Stimulated activated CD8-positive, alpha-beta memory T cell treated with anti-CD3 and anti-CD28 coated beads, Interleukin-2, amount 100 ng/mL, for 48 hours (primary cell): ENCODE measurements at regions not wholly inside any gene's neighbourhood (a gene's known extent, or its start where the extent isn't known, plus 50 kb on each side); places are given as distances from the start of the nearest gene placed in this dataset.

ENCODE experiments used
- DNase-seq, 2 donors: peaks; one replicate each; pipeline ENCODE4 v3.0.0-alpha.2; 2020; ENCODE audit warnings: low read depth in 2 of 2

- DNase-seq: no peak
These were observed 742.9 kb upstream of the DDX18 start for GRCh38 chr2:117071556-117072102.

- no peak for DNase-seq
These were observed 739.7 kb upstream of the DDX18 start for GRCh38 chr2:117074756-117075155.

GRCh38 chr2:117085256-117085655, 729.2 kb upstream of the DDX18 start:
- DNase-seq: no peak

- no peak for DNase-seq
These were observed 728.8 kb upstream of the DDX18 start for GRCh38 chr2:117085737-117086136.

GRCh38 chr2:117086174-117086942, 728.1 kb upstream of the DDX18 start:
- DNase-seq: no peak

GRCh38 chr2:117086943-117087250, 727.6 kb upstream of the DDX18 start:
- DNase-seq: no peak

- no peak for DNase-seq
These were observed 726.8 kb upstream of the DDX18 start for GRCh38 chr2:117087535-117088291.

- no peak for DNase-seq
These were observed 723.3 kb upstream of the DDX18 start for GRCh38 chr2:117091041-117091837.

GRCh38 chr2:117101613-117102012, 712.9 kb upstream of the DDX18 start:
- no peak for DNase-seq

GRCh38 chr2:117108741-117109267, 705.7 kb upstream of the DDX18 start:
- no peak for DNase-seq

GRCh38 chr2:117118994-117119393, 695.5 kb upstream of the DDX18 start:
- no peak for DNase-seq

- no peak for DNase-seq
These were observed 691.1 kb upstream of the DDX18 start for GRCh38 chr2:117123362-117123761.

- no peak for DNase-seq
These were observed 687.8 kb upstream of the DDX18 start for GRCh38 chr2:117126656-117127055.

GRCh38 chr2:117127680-117128079, 686.8 kb upstream of the DDX18 start:
- DNase-seq: no peak

- no peak for DNase-seq
These were observed 686.0 kb upstream of the DDX18 start for GRCh38 chr2:117128461-117128860.

- no peak for DNase-seq
These were observed 677.1 kb upstream of the DDX18 start for GRCh38 chr2:117137371-117137770.

- DNase-seq: no peak
These were observed 645.3 kb upstream of the DDX18 start for GRCh38 chr2:117169036-117169765.

- DNase-seq: no peak
These were observed 643.6 kb upstream of the DDX18 start for GRCh38 chr2:117170897-117171296.

- no peak for DNase-seq
These were observed 635.1 kb upstream of the DDX18 start for GRCh38 chr2:117179405-117179804.

GRCh38 chr2:117190856-117191559, 623.5 kb upstream of the DDX18 start:
- DNase-seq: no peak

GRCh38 chr2:117195381-117195780, 619.1 kb upstream of the DDX18 start:
- DNase-seq: no peak
